ENCODE measurements at regions not wholly inside any gene's neighbourhood (a gene's known extent, or its start where the extent isn't known, plus 50 kb on each side); places are given as distances from the start of the nearest gene placed in this dataset.

DNA sequence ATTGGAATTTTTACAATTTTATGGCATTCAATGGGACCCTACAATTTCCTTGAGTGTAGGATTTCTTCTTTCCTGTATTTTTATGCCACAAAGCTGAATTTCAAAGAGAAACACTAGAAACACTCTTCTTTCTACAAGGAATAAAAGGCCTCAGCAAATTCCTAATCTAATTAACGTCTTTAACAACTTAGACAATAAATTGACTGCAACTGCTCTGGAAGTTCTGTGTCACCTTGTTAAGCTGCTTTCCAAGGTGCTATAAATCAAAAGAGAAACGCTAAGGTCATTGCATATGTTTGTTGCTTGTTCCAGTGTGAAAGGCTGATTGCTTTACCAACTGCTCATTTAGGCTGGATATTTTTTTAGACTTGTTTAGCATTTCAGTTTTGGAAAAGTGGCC is 182.2 kb downstream of the POLR1F start:
- TF ChIP-seq MAX (IDR thresholded peaks at IDR 0.05) (no peak), NFIC (IDR thresholded peaks at IDR 0.05) (no peak), FOXM1 (IDR thresholded peaks at IDR 0.05; ENCODE audit: borderline replicate concordance, low read depth) (no peak)

Data from Ishikawa (cell line).